ENCODE measurements at regions not wholly inside any gene's neighbourhood (a gene's known extent, or its start where the extent isn't known, plus 50 kb on each side); places are given as distances from the start of the nearest gene placed in this dataset.

- Histone ChIP-seq H3K36me3 (no peaks in the 10 kb centered on the region), H3K4me1 (no peaks in the 10 kb centered on the region), H3K27ac (no peak overlapping the region), H3K9me3 (no peaks in the 10 kb centered on the region), H3K4me3 (no peak overlapping the region), H3K27me3 (no peaks in the 10 kb centered on the region)
- intact Hi-C loops (cut with DNase I), result no loop called here
- 49 to 52% methylated on average over 3 of the region's 3 CpGs for WGBS, 2 donors
- TF ChIP-seq POLR2A (IDR thresholded peaks at IDR 0.05), result no peak
- no peak for TF ChIP-seq EP300 (IDR thresholded peaks at IDR 0.05)
- no peak for TF ChIP-seq POLR2AphosphoS5 (IDR thresholded peaks at IDR 0.05)
- TF ChIP-seq CTCF (IDR thresholded peaks at IDR 0.05), result no peak
- no peak for DNase-seq
Observed at GRCh38 chr5:20522905-20523482, 535.0 kb upstream of the CDH18 start.

GRCh38 chr5:20515606-20516005 is 527.6 kb upstream of the CDH18 start:
- H3K9me3 ChIP-seq, result no peaks in the 10 kb centered on the region
- H3K4me3 ChIP-seq, result no peak overlapping the region
- H3K4me1 ChIP-seq, result no peaks in the 10 kb centered on the region
- no peak for DNase-seq
- H3K27me3 ChIP-seq, result no peaks in the 10 kb centered on the region
- TF ChIP-seq POLR2A (IDR thresholded peaks at IDR 0.05) (no peak), CTCF (IDR thresholded peaks at IDR 0.05) (no peak), POLR2AphosphoS5 (IDR thresholded peaks at IDR 0.05) (no peak), EP300 (IDR thresholded peaks at IDR 0.05) (no peak)
- H3K27ac ChIP-seq, result no peak overlapping the region
- 87 to 89% methylated on average over 4 of the region's 4 CpGs for WGBS, 2 donors
- intact Hi-C loops (cut with DNase I), result no loop called here
- H3K36me3 ChIP-seq, result no peaks in the 10 kb centered on the region

- intact Hi-C loops (cut with DNase I), result no loop called here
- no peak for DNase-seq
- Histone ChIP-seq H3K36me3 (no peaks in the 10 kb centered on the region), H3K27ac (no peak overlapping the region), H3K9me3 (no peaks in the 10 kb centered on the region), H3K4me3 (no peak overlapping the region), H3K4me1 (no peaks in the 10 kb centered on the region), H3K27me3 (no peaks in the 10 kb centered on the region)
- TF ChIP-seq EP300 (IDR thresholded peaks at IDR 0.05) (no peak), CTCF (IDR thresholded peaks at IDR 0.05) (no peak), POLR2A (IDR thresholded peaks at IDR 0.05) (no peak), POLR2AphosphoS5 (IDR thresholded peaks at IDR 0.05) (no peak)
- 70 to 74% methylated on average over 4 of the region's 4 CpGs for WGBS, 2 donors
Observed at GRCh38 chr5:20514145-20514544, 526.1 kb upstream of the CDH18 start.

- Histone ChIP-seq H3K4me1 (no peaks in the 10 kb centered on the region), H3K9me3 (no peaks in the 10 kb centered on the region), H3K4me3 (no peak overlapping the region), H3K27ac (no peak overlapping the region), H3K36me3 (no peaks in the 10 kb centered on the region), H3K27me3 (no peaks in the 10 kb centered on the region)
- 58 to 76% methylated on average over 2 of the region's 2 CpGs for WGBS, 2 donors
- no peak for DNase-seq
- intact Hi-C loops (cut with DNase I), result no loop called here
- no peak for TF ChIP-seq POLR2AphosphoS5 (IDR thresholded peaks at IDR 0.05)
- no peak for TF ChIP-seq POLR2A (IDR thresholded peaks at IDR 0.05)
- no peak for TF ChIP-seq CTCF (IDR thresholded peaks at IDR 0.05)
- TF ChIP-seq EP300 (IDR thresholded peaks at IDR 0.05), result no peak
Observed at GRCh38 chr5:20500546-20500945, 512.5 kb upstream of the CDH18 start.

GRCh38 chr5:20498926-20499325 is 510.9 kb upstream of the CDH18 start:
- Histone ChIP-seq H3K4me1 (no peaks in the 10 kb centered on the region), H3K36me3 (no peaks in the 10 kb centered on the region), H3K4me3 (no peak overlapping the region), H3K27ac (no peak overlapping the region), H3K27me3 (no peaks in the 10 kb centered on the region), H3K9me3 (no peaks in the 10 kb centered on the region)
- no peak for DNase-seq
- intact Hi-C loops (cut with DNase I), result no loop called here
- WGBS, 2 donors, result 79 to 82% methylated on average over 3 of the region's 3 CpGs
- TF ChIP-seq POLR2A (IDR thresholded peaks at IDR 0.05) (no peak), EP300 (IDR thresholded peaks at IDR 0.05) (no peak), POLR2AphosphoS5 (IDR thresholded peaks at IDR 0.05) (no peak), CTCF (IDR thresholded peaks at IDR 0.05) (no peak)
